UCSD-AML1 (cell line): ENCODE measurements at regions not wholly inside any gene's neighbourhood (a gene's known extent, or its start where the extent isn't known, plus 50 kb on each side); places are given as distances from the start of the nearest gene placed in this dataset.
A peak's percentile ranks its signal among the peaks of the same experiment; 100 is the strongest.

Source experiments
- DNase-seq: peaks from one replicate; lab custom pipeline; 2025; ENCODE audit not compliant: unreplicated experiment; lab: John Stamatoyannopoulos, UW

GRCh38 chr2:139963863-139964355, 1183.7 kb upstream of the NXPH2 start:
- DNase-seq, result no peak

- DNase-seq, result no peak
Observed at GRCh38 chr2:139949242-139949972, 1169.2 kb upstream of the NXPH2 start.

GRCh38 chr2:139946690-139947089, 1166.5 kb upstream of the NXPH2 start:
- DNase-seq, result no peak

- no peak for DNase-seq
Observed at GRCh38 chr2:139940686-139941085, 1160.5 kb upstream of the NXPH2 start.

- DNase-seq, result no peak
Observed at GRCh38 chr2:139925903-139926302, 1145.7 kb upstream of the NXPH2 start.

GRCh38 chr2:139924070-139924469, 1143.9 kb upstream of the NXPH2 start:
- no peak for DNase-seq

GRCh38 chr2:139918982-139919381, 1138.8 kb upstream of the NXPH2 start:
- no peak for DNase-seq

- DNase-seq, result no peak
Observed at GRCh38 chr2:139917690-139918384, 1137.6 kb upstream of the NXPH2 start.

- DNase-seq, result no peak
Observed at GRCh38 chr2:139916822-139917221, 1136.6 kb upstream of the NXPH2 start.

- DNase-seq, result no peak
Observed at GRCh38 chr2:139911160-139911559, 1131.0 kb upstream of the NXPH2 start.

GRCh38 chr2:139909136-139909535, 1128.9 kb upstream of the NXPH2 start:
- DNase-seq, result no peak

- no peak for DNase-seq
Observed at GRCh38 chr2:139905624-139906023, 1125.4 kb upstream of the NXPH2 start.

GRCh38 chr2:139891636-139892035, 1111.4 kb upstream of the NXPH2 start:
- no peak for DNase-seq

GRCh38 chr2:139885921-139886498, 1105.8 kb upstream of the NXPH2 start:
- peak; percentile 10 for DNase-seq

GRCh38 chr2:139876964-139877363, 1096.8 kb upstream of the NXPH2 start:
- DNase-seq, result no peak

GRCh38 chr2:139876321-139876720, 1096.1 kb upstream of the NXPH2 start:
- no peak for DNase-seq

GRCh38 chr2:139872503-139872902, 1092.3 kb upstream of the NXPH2 start:
- DNase-seq, result no peak

GRCh38 chr2:139872032-139872431, 1091.8 kb upstream of the NXPH2 start:
- no peak for DNase-seq

GRCh38 chr2:139867601-139868226, 1087.5 kb upstream of the NXPH2 start:
- DNase-seq, result peak; percentile 4

GRCh38 chr2:139864821-139865302, 1084.7 kb upstream of the NXPH2 start:
- DNase-seq, result peak; percentile 6

GRCh38 chr2:139854769-139855483, 1074.7 kb upstream of the NXPH2 start:
- DNase-seq, result no peak
